Mesendoderm (in vitro differentiated cells): ENCODE measurements at regions not wholly inside any gene's neighbourhood (a gene's known extent, or its start where the extent isn't known, plus 50 kb on each side); places are given as distances from the start of the nearest gene placed in this dataset.

Experiments
- DNase-seq: peaks from one replicate; pipeline ENCODE4 v3.0.0; 2013
- H2AK5ac ChIP-seq: 2 replicates; pipeline ENCODE4 v1.6.1; 2013; ENCODE audit warnings: low read length, inconsistent platforms
- H2BK120ac ChIP-seq: 2 replicates; pipeline ENCODE4 v1.6.1; 2013; ENCODE audit warnings: low read depth, mild to moderate bottlenecking, low read length, moderate library complexity, mixed read lengths
- H2BK15ac ChIP-seq: replicated peaks from 2 replicates; pipeline ENCODE4 v1.6.1; 2013; ENCODE audit warnings: low read depth, mild to moderate bottlenecking, moderate library complexity
- H2BK5ac ChIP-seq: 2 replicates; pipeline ENCODE4 v1.6.1; 2013; ENCODE audit warnings: low read length, inconsistent platforms
- H3K18ac ChIP-seq: 2 replicates; pipeline ENCODE4 v1.6.1; 2013; ENCODE audit warnings: mild to moderate bottlenecking, low read length, mixed read lengths
- H3K23ac ChIP-seq: one replicate; pipeline ENCODE4 v1.6.1; 2013; ENCODE audit warnings: low read length
- H3K27ac ChIP-seq: 2 replicates; pipeline ENCODE4 v1.5.1; 2013; ENCODE audit warnings: low read depth, mild to moderate bottlenecking, inconsistent platforms, low read length, moderate library complexity
- H3K27me3 ChIP-seq: 2 replicates; pipeline ENCODE4 v1.6.1; 2013; ENCODE audit warnings: low read length, control low read depth, mild to moderate bottlenecking, inconsistent platforms; ENCODE audit not compliant: insufficient read depth, poor library complexity
- H3K36me3 ChIP-seq: 2 replicates; pipeline ENCODE4 v1.6.1; 2013; ENCODE audit warnings: low read length, inconsistent platforms; ENCODE audit not compliant: control insufficient read depth, insufficient read depth
- H3K4ac ChIP-seq: one replicate; pipeline ENCODE4 v1.6.1; 2013; ENCODE audit warnings: low read depth, mild to moderate bottlenecking, low read length, moderate library complexity
- H3K4me1 ChIP-seq: 2 replicates; pipeline ENCODE4 v1.6.1; 2013; ENCODE audit warnings: low read depth, low read length, inconsistent platforms; ENCODE audit not compliant: control insufficient read depth
- H3K4me2 ChIP-seq: 2 replicates; pipeline ENCODE4 v1.6.1; 2013; ENCODE audit warnings: low read length
- H3K4me3 ChIP-seq: 2 replicates; pipeline ENCODE4 v1.5.1; 2013; ENCODE audit warnings: mild to moderate bottlenecking, low read length
- H3K56ac ChIP-seq: one replicate; pipeline ENCODE4 v1.6.1; 2013; ENCODE audit warnings: low read length
- H3K79me1 ChIP-seq: 2 replicates; pipeline ENCODE4 v1.6.1; 2013; ENCODE audit warnings: low read length, inconsistent platforms
- H3K79me2 ChIP-seq: 2 replicates; pipeline ENCODE4 v1.6.1; 2013; ENCODE audit warnings: mild to moderate bottlenecking, low read length; ENCODE audit not compliant: control insufficient read depth, insufficient read depth
- H3K9ac ChIP-seq: 2 replicates; pipeline ENCODE4 v1.6.1; 2013; ENCODE audit warnings: low read length, inconsistent platforms
- H4K5ac ChIP-seq: one replicate; pipeline ENCODE4 v1.6.1; 2013; ENCODE audit warnings: low read length
- H4K8ac ChIP-seq: one replicate; pipeline ENCODE4 v1.6.1; 2013; ENCODE audit warnings: low read depth, mild to moderate bottlenecking, control low read depth, low read length, moderate library complexity
- WGBS: extraction: QIAGEN DNeasy Blood & Tissue Kit; methylation state at CpG from one replicate; pipeline ENCODE4 v1.1.7; 2013; ENCODE audit warnings: low lambda C conversion rate, missing lambda C conversion rate; ENCODE audit not compliant: insufficient coverage; ENCODE audit errors: extremely low coverage; 5-methylcytosine and 5-hydroxymethylcytosine counted together

DNA sequence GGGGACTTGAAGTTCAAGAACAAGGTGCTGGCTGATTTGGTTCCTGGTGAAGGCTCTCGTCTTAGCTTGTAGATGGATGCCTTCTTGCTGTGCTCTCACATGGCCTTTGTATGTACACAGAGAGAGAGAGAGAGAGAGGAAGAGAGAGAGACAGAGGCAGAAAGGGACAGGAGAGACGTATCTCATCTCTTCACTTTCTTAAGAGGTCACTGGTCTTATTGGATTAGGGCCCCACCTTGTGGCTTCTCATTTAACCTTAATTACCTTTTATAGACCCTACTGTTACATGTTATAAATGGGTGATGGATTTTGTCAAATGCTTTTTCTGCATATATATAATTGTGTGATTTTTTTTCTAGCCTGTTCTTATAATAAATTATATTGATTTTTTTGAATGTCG, 1444.2 kb downstream of the ADGRL3 start:
- no peaks in the 10 kb centered on the region for H3K4me1 ChIP-seq

DNA sequence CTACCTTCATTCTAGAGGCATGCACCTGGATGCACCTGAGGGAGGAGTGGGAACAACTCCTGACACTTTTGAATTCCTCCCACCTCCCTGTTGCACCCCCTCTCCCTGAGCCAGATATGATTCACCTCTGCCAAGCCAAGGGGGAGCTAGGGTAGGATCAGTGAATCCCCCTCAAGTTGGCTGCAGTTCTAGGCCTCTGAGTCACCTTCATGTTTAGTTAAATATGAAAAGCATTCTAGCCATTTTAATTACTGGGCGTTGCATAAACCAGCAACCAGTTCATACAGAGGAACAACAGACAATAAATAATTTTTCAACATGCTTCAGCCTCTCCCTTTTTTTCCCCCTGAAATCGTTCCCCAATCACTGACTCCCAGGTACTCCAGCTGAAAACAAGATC, 1440.2 kb downstream of the ADGRL3 start:
- Histone ChIP-seq H3K18ac (no peak overlapping the region), H3K79me2 (no peaks in the 10 kb centered on the region), H3K4me3 (no peak overlapping the region), H3K27me3 (no peaks in the 10 kb centered on the region), H2BK5ac (no peak overlapping the region), H3K4me1 (no peaks in the 10 kb centered on the region), H3K36me3 (no peaks in the 10 kb centered on the region), H3K79me1 (no peaks in the 10 kb centered on the region), H3K4me2 (no peak overlapping the region), H2BK120ac (no peak overlapping the region), H3K27ac (no peak overlapping the region), H2AK5ac (no peak overlapping the region), H3K56ac (no peak overlapping the region), H3K9ac (no peak overlapping the region), H4K5ac (no peak overlapping the region), H3K4ac (no peak overlapping the region), H2BK15ac (no peak overlapping the region), H4K8ac (no peak overlapping the region), H3K23ac (no peak overlapping the region)
- DNase-seq, result no peak
- no CpG with 5 or more reads among the region's 2 CpGs for WGBS

More for the DNA sequence above, 1444.2 kb downstream of the ADGRL3 start:
- no CpG with 5 or more reads among the region's 3 CpGs for WGBS
- peak; percentile 83 for DNase-seq
- H2BK15ac ChIP-seq, result no peak overlapping the region
- H3K4ac ChIP-seq, result no peak overlapping the region
- no peak overlapping the region for H2AK5ac ChIP-seq
- no peak overlapping the region for H2BK5ac ChIP-seq
- no peak overlapping the region for H3K4me2 ChIP-seq
- no peak overlapping the region for H3K56ac ChIP-seq
- H3K79me1 ChIP-seq, result no peaks in the 10 kb centered on the region
- H4K5ac ChIP-seq, result no peak overlapping the region
- no peaks in the 10 kb centered on the region for H3K27me3 ChIP-seq
- no peak overlapping the region for H3K4me3 ChIP-seq
- no peak overlapping the region for H3K23ac ChIP-seq
- no peak overlapping the region for H2BK120ac ChIP-seq
- H4K8ac ChIP-seq, result no peak overlapping the region
- no peak overlapping the region for H3K18ac ChIP-seq
- H3K79me2 ChIP-seq, result no peaks in the 10 kb centered on the region
- H3K27ac ChIP-seq, result no peak overlapping the region
- H3K9ac ChIP-seq, result no peak overlapping the region
- H3K36me3 ChIP-seq, result no peaks in the 10 kb centered on the region

DNA sequence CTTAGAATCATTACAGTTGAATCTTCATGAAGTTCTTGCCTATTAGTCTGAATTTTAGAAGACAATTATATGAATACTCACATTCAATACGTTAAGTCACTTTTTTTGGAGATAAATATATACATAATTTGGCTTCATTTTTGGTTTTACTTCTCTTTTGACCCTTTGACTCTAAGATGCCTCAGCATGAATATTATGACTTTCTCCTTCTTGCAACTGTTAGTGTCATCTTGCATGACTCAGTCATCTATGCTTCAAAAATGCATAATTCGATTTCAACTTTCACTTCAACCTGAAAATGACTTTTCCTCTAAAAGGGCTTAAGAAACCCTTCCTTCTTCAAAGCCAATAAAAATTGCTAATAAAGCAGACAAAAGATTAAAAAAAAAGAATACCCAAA, 1427.5 kb downstream of the ADGRL3 start:
- Histone ChIP-seq H4K5ac (no peak overlapping the region), H3K18ac (no peak overlapping the region), H3K27ac (no peak overlapping the region), H3K79me1 (no peaks in the 10 kb centered on the region), H3K79me2 (no peaks in the 10 kb centered on the region), H3K4ac (no peak overlapping the region), H3K23ac (no peak overlapping the region), H2AK5ac (no peak overlapping the region), H2BK120ac (no peak overlapping the region), H3K4me3 (no peak overlapping the region), H3K56ac (no peak overlapping the region), H3K4me1 (no peaks in the 10 kb centered on the region), H3K36me3 (no peaks in the 10 kb centered on the region), H3K9ac (no peak overlapping the region), H2BK5ac (no peak overlapping the region), H4K8ac (no peak overlapping the region), H2BK15ac (no peak overlapping the region), H3K27me3 (no peaks in the 10 kb centered on the region), H3K4me2 (no peak overlapping the region)
- WGBS, result no CpG with 5 or more reads among the region's 2 CpGs
- DNase-seq, result no peak

DNA sequence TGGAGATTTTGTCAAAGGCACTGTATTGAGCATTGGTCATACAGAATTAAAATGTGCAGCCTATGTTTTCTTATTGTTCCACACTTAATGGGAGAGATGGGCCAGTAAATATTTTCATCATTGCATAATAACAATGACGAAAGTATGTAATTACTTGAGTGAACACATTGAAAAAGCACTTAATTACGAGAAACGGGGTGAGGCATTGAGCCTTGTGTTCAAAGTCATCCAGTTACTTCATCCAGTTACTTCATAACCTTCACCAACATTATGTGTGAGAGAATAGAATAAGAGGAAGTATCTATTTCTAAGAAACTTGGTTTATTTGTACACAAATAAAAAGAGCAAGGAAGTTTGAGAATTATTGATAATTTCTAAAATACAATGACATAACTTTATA, 1427.0 kb downstream of the ADGRL3 start:
- Histone ChIP-seq H3K23ac (no peak overlapping the region), H3K4me1 (no peaks in the 10 kb centered on the region), H3K27ac (no peak overlapping the region), H3K36me3 (no peaks in the 10 kb centered on the region), H3K27me3 (no peaks in the 10 kb centered on the region), H2BK5ac (no peak overlapping the region), H2BK15ac (no peak overlapping the region), H4K8ac (no peak overlapping the region), H3K4ac (no peak overlapping the region), H3K4me3 (no peak overlapping the region), H3K4me2 (no peak overlapping the region), H3K18ac (no peak overlapping the region), H4K5ac (no peak overlapping the region), H2AK5ac (no peak overlapping the region), H3K9ac (no peak overlapping the region), H3K79me2 (no peaks in the 10 kb centered on the region), H2BK120ac (no peak overlapping the region), H3K79me1 (no peaks in the 10 kb centered on the region), H3K56ac (no peak overlapping the region)
- WGBS, result no CpG with 5 or more reads among the region's 3 CpGs
- DNase-seq, result no peak

DNA sequence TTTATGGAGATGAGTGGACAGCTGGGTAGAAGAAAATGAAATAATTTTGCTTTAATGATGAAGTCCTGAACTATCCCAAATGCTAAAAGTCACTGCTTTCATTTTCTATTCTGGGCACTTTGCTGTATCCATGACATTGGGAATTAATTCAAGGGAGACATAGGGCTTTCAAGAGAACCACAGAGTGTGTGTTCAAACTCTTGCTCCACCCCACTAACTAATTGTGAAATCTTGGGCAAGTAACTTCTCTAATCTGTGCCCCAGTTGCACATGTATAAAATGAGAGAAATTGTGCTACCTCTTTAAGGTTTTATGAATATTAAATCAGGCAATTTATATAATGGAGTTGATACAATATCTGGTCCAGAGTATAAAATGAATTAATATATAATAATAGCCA, 1422.0 kb downstream of the ADGRL3 start:
- Histone ChIP-seq H3K4me2 (no peak overlapping the region), H3K4me1 (no peaks in the 10 kb centered on the region), H2AK5ac (no peak overlapping the region), H4K5ac (no peak overlapping the region), H2BK5ac (no peak overlapping the region), H3K56ac (no peak overlapping the region), H3K4ac (no peak overlapping the region), H3K4me3 (no peak overlapping the region), H2BK120ac (no peak overlapping the region), H3K18ac (no peak overlapping the region), H3K9ac (no peak overlapping the region), H3K79me1 (no peaks in the 10 kb centered on the region), H3K36me3 (no peaks in the 10 kb centered on the region), H4K8ac (no peak overlapping the region), H3K79me2 (no peaks in the 10 kb centered on the region), H2BK15ac (no peak overlapping the region), H3K27ac (no peak overlapping the region), H3K27me3 (no peaks in the 10 kb centered on the region), H3K23ac (no peak overlapping the region)
- no peak for DNase-seq

DNA sequence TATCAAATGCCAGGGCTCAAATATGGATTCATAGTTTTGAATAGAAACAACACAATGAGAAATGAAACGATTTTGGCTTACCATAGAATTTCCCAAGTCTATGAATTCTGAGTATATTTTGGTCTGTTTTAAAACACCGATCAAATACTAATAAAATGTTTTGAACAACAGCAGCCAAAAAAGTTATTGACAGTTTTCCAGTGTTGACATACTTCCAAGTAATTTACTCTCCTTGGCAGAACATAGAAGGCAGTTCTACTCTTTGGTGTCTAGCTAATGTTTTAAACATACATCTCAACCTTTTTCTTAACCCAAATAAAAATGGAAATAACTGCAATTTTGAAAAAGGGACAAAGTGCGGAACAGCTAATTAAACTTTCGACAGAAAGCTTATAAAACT, 1419.8 kb downstream of the ADGRL3 start:
- Histone ChIP-seq H3K18ac (no peak overlapping the region), H2AK5ac (no peak overlapping the region), H4K5ac (no peak overlapping the region), H3K79me1 (no peaks in the 10 kb centered on the region), H3K36me3 (no peaks in the 10 kb centered on the region), H2BK120ac (no peak overlapping the region), H3K23ac (no peak overlapping the region), H4K8ac (no peak overlapping the region), H2BK5ac (no peak overlapping the region), H3K4me3 (no peak overlapping the region), H3K27me3 (no peaks in the 10 kb centered on the region), H3K4me2 (no peak overlapping the region), H3K27ac (no peak overlapping the region), H3K79me2 (no peaks in the 10 kb centered on the region), H3K4me1 (no peaks in the 10 kb centered on the region), H3K9ac (no peak overlapping the region), H3K4ac (no peak overlapping the region), H2BK15ac (no peak overlapping the region), H3K56ac (no peak overlapping the region)
- DNase-seq, result no peak
- no CpG with 5 or more reads among the region's 4 CpGs for WGBS
